Stimulated activated CD8-positive, alpha-beta memory T cell treated with anti-CD3 and anti-CD28 coated beads, Interleukin-12 subunit alpha, Interleukin-12 subunit beta, amount 100 ng/mL, for 4 hours (primary cell): ENCODE measurements at regions not wholly inside any gene's neighbourhood (a gene's known extent, or its start where the extent isn't known, plus 50 kb on each side); places are given as distances from the start of the nearest gene placed in this dataset.
"Not testable (repeated sequence)": the region's sequence is repeated elsewhere in the genome, so short reads cannot be mapped to it uniquely, and the experiment has no call there.

Experiments
- DNase-seq: peaks from one replicate; pipeline ENCODE4 v3.0.0-alpha.2; 2020; ENCODE audit warnings: low read depth

DNA sequence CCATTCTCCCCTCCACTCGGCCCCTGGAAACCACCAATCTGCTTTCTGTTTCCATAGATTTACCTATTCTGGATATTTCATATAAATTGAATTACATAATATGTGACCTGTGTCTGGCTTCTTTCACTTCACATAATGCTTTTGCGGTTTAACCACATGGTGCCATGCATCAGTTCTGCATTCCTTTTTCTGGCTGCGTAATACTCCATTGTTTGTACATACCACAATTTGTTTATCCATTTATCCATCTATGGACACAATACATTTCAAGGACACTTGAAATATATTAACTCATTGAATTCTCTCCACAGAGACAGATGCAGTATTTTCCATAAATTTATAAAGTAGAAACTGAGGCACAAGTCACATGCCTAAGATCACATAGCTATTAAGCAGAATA lies 110.3 kb upstream of the ETV6 start:
- no peak for DNase-seq

GRCh38 chr12:11540156-11540555 lies 109.3 kb upstream of the ETV6 start:
- DNase-seq: no peak

- no peak for DNase-seq
These were observed 108.7 kb upstream of the ETV6 start for GRCh38 chr12:11540615-11541310.

DNA sequence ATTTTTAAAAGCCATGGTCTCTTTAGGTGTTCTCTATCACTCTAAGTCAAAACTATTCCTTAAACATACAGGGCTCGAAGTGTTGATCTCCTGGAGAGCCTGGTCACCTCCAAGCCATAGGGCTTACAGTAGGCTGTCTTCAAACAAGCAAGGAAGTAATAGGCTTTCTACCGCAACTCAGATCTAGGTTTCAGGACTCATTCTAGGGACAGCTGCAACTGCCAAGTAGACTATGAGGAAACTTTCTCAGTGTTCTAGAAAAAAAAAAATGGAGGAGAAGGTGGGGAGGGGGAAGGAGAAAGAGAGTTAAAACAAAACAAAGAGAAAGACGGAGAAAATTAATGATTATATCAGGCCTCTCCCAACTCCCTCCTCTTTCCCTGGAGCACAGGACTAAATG lies 106.9 kb upstream of the ETV6 start:
- DNase-seq: no peak

GRCh38 chr12:11543457-11544158 lies 105.9 kb upstream of the ETV6 start:
- DNase-seq: no peak

DNA sequence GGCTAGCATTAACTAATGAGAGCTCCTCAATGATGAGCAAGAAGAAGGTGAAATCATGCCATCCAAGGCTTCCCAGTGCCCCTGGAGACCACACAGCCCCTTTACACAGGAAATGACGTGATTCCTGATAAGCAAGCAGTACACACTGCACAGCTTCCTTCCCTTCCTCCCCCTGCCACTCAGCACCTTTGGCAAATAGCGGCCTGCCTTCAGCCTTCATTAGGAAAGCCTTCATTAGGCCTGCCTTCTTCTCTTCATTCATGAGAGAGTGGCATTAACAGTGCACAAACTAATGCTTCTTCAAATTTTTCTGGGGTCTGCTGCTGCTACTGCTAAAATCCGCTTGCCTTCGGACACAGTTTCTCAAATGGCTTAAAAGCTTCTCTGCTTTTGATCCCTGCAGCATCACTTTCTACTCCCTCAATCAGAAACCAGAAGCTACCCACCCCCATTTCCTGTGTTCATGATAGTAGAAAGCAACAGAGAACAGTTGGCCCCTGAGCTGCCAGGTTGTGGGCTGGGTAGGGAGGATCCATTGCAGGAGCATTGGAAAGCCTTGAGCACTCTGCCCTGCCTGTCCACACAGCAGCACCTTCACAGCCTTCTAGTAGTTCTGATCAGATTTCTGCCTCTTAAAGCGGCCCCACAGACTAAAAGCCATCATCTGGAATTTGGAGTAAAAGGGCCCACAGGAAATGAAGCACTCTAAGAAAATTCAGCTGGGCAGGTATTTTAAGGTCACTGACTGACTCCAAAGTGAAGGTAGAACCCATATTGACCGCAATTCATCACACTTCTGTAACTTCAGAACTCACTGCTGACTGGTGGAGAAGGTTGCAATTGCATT lies 103.8 kb upstream of the ETV6 start:
- peak; percentile 10 for DNase-seq

GRCh38 chr12:11546582-11547270 lies 102.7 kb upstream of the ETV6 start:
- DNase-seq: not testable (repeated sequence)

DNA sequence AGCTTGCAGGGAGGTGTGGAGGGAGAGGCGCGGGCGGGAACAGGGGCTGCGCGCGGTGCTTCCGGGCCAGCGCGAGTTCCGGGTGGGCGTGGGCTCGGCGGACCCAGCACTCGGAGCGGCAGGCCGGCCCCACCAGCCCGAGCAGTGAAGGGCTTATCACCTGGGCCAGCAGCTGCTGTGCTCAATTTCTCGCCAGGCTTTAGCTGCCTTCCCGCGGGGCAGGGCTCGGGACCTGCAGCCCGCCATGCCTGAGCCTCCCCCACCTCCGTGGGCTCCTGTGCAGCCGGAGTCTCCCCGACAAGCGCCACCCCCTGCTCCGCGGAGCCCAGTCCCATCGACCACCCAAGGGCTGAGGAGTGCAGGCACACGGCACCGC lies 102.2 kb upstream of the ETV6 start:
- not testable (repeated sequence) for DNase-seq

DNA sequence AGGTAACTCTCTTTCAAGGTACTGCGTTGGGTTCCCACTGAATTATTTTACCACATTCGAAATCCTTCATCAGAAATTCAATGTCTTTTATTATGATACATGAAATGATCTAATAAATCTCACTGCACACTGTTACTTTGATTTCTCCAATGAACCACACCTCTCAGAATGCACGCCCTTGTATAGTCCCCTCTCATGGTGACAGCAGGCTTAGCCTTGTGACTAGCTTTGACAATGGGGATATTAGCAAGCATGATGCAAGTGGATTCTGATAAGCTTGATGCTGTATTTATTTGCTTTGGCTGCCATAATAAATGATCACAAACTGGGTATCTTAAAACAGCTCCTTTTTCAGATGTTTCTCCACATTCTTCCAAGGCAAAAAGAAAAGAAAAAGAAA lies 100.4 kb upstream of the ETV6 start:
- no peak for DNase-seq

GRCh38 chr12:11553871-11554533 lies 95.5 kb upstream of the ETV6 start:
- DNase-seq: no peak

DNA sequence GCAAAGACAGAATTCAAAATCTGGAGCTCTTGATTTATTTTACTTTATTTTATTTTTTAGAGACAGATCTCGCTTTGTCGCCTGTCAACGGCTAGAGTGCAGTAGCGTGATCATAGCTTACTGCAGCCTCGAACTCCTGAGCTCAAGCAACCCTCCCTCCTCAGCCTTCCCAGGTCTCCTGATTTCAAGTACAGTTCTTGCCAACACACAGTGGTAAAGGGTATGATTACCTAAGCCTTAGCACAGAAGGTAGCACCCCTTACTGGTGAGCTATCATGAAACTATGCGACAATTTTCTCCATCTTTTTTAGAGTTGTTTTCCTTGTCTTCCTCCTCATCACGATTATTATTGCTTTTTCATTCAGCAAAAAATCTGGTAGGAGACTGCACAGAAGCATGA lies 94.3 kb upstream of the ETV6 start:
- DNase-seq: no peak

- DNase-seq: no peak
These were observed 93.5 kb upstream of the ETV6 start for GRCh38 chr12:11555743-11556625.

GRCh38 chr12:11556682-11557081 lies 92.8 kb upstream of the ETV6 start:
- DNase-seq: no peak

DNA sequence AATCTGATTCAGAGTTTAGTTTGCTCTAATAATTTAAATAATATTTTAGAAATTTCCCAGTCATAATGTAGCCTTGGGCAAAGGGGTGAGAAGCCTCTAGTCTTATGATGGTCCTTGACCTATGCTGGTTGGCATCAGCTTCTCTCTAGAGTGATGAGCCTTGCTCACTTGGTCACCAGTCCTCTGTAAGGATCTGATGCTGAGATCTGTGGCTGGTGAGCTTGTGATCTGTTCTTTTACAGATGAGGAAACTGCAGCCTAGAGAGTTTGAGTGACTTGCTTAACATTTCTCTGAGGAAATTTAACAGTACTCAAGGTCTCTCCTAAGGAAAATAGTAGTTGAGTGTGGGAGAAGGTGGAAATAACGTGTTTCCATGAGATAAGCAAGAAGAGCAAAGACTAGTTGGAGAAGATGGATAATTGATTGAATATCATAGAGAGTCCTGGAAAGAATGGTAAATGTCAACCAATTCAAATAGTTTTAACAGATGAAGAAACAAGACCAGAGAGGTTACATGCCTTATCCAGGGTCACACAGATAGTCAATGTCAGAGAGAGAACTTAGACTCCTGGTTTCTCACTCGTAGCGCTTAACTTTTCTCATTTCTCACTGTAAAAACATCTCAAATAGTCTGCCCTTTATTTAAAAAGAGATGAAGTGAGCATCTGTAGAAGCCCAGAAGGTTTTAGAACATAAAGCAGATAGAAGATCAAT lies 89.7 kb upstream of the ETV6 start:
- DNase-seq: no peak

DNA sequence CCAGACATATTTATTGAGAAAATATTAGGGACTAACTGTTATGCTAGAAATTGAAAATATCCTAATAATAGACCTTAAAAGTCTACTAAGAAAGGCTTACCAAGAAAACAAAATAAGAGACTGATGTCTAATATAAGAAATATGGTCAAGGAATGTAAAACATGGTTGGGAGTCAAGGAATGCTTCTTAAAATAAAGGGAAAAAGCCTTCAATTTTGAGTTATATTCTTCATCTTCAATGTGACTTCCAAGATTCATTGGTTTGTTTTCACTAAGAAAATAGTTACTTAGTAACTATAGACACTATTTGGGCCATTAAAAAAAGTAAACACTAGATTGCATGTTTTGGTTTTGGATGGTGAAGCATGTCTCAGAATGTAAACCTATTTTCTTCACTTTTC lies 88.1 kb upstream of the ETV6 start:
- no peak for DNase-seq

- no peak for DNase-seq
These were observed 85.4 kb upstream of the ETV6 start for GRCh38 chr12:11563785-11564739.

DNA sequence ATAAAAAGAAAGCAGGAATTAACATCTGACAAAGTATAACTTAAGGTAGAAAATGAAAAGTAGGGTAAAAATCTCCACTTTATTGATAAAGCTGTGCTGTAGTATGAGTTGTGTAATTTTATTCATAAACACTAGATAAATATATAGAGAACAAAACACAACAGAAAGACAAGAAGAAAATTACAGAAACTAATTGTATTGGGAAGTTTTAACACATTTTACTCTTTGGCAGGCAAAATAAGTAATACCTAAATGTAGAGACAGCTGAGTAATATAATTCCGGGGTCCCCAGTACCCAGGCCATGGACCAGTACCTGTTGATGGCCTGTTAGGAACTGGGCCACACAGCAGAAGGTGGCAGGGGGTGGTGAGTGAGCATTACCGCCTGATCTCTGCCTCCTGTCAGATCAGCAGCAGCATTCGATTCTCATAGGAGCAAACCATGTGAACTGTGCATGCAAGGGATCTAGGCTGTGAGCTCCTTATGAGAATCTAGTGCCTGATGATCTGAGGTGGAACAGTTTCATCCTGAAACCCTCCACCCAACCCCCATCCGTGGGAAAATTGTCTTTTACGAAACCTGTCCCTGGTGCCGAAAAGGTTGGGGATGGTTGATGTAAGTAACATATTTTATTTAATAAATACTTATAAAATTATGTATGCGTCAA lies 84.4 kb upstream of the ETV6 start:
- no peak for DNase-seq

GRCh38 chr12:11565752-11566151 lies 83.7 kb upstream of the ETV6 start:
- DNase-seq: no peak
